ENCODE measurements at regions not wholly inside any gene's neighbourhood (a gene's known extent, or its start where the extent isn't known, plus 50 kb on each side); places are given as distances from the start of the nearest gene placed in this dataset.

- TF ChIP-seq, protein P1, sequence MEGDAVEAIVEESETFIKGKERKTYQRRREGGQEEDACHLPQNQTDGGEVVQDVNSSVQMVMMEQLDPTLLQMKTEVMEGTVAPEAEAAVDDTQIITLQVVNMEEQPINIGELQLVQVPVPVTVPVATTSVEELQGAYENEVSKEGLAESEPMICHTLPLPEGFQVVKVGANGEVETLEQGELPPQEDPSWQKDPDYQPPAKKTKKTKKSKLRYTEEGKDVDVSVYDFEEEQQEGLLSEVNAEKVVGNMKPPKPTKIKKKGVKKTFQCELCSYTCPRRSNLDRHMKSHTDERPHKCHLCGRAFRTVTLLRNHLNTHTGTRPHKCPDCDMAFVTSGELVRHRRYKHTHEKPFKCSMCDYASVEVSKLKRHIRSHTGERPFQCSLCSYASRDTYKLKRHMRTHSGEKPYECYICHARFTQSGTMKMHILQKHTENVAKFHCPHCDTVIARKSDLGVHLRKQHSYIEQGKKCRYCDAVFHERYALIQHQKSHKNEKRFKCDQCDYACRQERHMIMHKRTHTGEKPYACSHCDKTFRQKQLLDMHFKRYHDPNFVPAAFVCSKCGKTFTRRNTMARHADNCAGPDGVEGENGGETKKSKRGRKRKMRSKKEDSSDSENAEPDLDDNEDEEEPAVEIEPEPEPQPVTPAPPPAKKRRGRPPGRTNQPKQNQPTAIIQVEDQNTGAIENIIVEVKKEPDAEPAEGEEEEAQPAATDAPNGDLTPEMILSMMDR (tag by site-specific recombination; IDR thresholded peaks at IDR 0.05) = no peak
- TF ChIP-seq, protein P2, sequence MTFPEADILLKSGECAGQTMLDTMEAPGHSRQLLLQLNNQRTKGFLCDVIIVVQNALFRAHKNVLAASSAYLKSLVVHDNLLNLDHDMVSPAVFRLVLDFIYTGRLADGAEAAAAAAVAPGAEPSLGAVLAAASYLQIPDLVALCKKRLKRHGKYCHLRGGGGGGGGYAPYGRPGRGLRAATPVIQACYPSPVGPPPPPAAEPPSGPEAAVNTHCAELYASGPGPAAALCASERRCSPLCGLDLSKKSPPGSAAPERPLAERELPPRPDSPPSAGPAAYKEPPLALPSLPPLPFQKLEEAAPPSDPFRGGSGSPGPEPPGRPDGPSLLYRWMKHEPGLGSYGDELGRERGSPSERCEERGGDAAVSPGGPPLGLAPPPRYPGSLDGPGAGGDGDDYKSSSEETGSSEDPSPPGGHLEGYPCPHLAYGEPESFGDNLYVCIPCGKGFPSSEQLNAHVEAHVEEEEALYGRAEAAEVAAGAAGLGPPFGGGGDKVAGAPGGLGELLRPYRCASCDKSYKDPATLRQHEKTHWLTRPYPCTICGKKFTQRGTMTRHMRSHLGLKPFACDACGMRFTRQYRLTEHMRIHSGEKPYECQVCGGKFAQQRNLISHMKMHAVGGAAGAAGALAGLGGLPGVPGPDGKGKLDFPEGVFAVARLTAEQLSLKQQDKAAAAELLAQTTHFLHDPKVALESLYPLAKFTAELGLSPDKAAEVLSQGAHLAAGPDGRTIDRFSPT (tag by site-specific recombination; IDR thresholded peaks at IDR 0.05) = no peak
- TF ChIP-seq ZNF623 (tag by site-specific recombination; IDR thresholded peaks at IDR 0.05) (no peak), ZNF626 (tag by site-specific recombination; IDR thresholded peaks at IDR 0.05) (no peak), ZNF175 (tag by site-specific recombination; IDR thresholded peaks at IDR 0.05) (no peak), YY1 (tag by site-specific recombination; IDR thresholded peaks at IDR 0.05) (no peak), BCL11A (tag by site-specific recombination; IDR thresholded peaks at IDR 0.05; ENCODE audit: low read depth) (no peak), ZNF24 (tag by site-specific recombination; IDR thresholded peaks at IDR 0.05) (no peak), KLF1 (tag by site-specific recombination; IDR thresholded peaks at IDR 0.05) (no peak), ZBTB17 (tag by site-specific recombination; IDR thresholded peaks at IDR 0.05) (no peak)
Measured at GRCh38 chr4:4627906-4628305, 86.1 kb upstream of the STX18 start.

Measured in HEK293 (cell line).